ENCODE measurements at regions not wholly inside any gene's neighbourhood (a gene's known extent, or its start where the extent isn't known, plus 50 kb on each side); places are given as distances from the start of the nearest gene placed in this dataset.

GRCh38 chr21:14602382-14602958 is 56.4 kb upstream of the SAMSN1 start:
- peaks cover 13% of the 10 kb centered on the region for H3K9me3 Mint-ChIP-seq
- DNase-seq, result no peak
- no peaks in the 10 kb centered on the region for H3K27me3 Mint-ChIP-seq
- peaks cover 10% of the 10 kb centered on the region for H3K36me3 Mint-ChIP-seq (ENCODE audit: low read depth)
- peak overlapping the region; percentile 67 for H3K4me3 Mint-ChIP-seq
- H3K27ac Mint-ChIP-seq, result peak overlapping the region; percentile 42
- H3K4me1 Mint-ChIP-seq, result peaks cover 29% of the 10 kb centered on the region
- intact Hi-C loops (cut with micrococcal nuclease), result loop anchor here (2.0 kb wide), 1 partner anchor 14 kb away; no protein-coding TSS in a partner anchor

GRCh38 chr21:14600569-14601297 is 54.6 kb upstream of the SAMSN1 start:
- Mint-ChIP-seq H3K36me3 (ENCODE audit: low read depth) (peaks cover 17% of the 10 kb centered on the region), H3K9me3 (peaks cover 24% of the 10 kb centered on the region), H3K4me3 (peak overlapping the region; percentile 9), H3K27me3 (no peaks in the 10 kb centered on the region), H3K27ac (peak overlapping the region; percentile 64), H3K4me1 (peaks cover 29% of the 10 kb centered on the region)
- intact Hi-C loops (cut with micrococcal nuclease), result loop anchor here (1.0 kb wide), 1 partner anchor 7 kb away; no protein-coding TSS in a partner anchor
- no peak for DNase-seq

GRCh38 chr21:14598065-14598464 is 52.0 kb upstream of the SAMSN1 start:
- Mint-ChIP-seq H3K36me3 (ENCODE audit: low read depth) (peaks cover 18% of the 10 kb centered on the region), H3K4me3 (no peak overlapping the region), H3K27me3 (no peaks in the 10 kb centered on the region), H3K9me3 (peaks cover 27% of the 10 kb centered on the region), H3K27ac (no peak overlapping the region), H3K4me1 (peaks cover 24% of the 10 kb centered on the region)
- intact Hi-C loops (cut with micrococcal nuclease), result no loop called here
- no peak for DNase-seq
